ENCODE measurements at regions not wholly inside any gene's neighbourhood (a gene's known extent, or its start where the extent isn't known, plus 50 kb on each side); places are given as distances from the start of the nearest gene placed in this dataset.
"Not testable (repeated sequence)": the region's sequence is repeated elsewhere in the genome, so short reads cannot be mapped to it uniquely, and the experiment has no call there.

DNA sequence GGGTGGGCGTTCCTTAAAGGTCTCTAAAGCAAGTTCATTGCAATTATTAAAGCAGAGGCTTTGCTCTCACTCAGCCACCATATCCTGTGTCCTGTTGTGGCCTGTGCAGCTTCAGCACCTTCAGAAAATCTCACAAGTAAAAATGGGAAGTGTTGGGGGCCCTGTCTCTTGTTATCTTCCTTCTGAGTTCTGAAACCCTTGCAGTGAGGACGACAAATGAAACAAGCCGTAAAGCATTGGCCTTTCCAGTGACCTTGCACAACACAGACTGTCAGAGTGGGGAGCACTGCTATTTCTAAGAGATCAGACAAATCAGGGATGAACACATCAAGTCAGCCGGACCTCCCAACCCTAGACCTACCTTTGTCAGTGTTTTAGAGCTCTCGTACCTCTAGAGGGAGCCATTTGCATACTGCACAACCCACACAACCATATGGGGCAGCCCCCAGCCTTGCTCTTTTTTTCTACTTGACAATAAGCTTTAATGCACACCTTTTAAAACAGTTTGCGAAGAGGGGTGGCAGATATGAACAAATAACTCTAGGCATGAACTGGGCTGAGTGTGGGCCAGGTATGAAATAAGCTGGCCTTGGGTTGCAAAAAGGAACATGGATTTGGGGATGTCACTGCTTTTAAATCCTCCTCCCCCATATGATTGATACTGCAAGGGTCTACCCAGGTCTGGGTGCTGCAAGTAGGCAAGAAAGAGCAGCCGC is 89.8 kb downstream of the KATNIP start:
- H3K27ac ChIP-seq (ENCODE audit: low read depth, low read length) = no peak overlapping the region
- no peak overlapping the region for H3K4me3 ChIP-seq (ENCODE audit: low read depth, low read length)
- H2AFZ ChIP-seq (ENCODE audit: insufficient read depth, low read length, poor library complexity) = no peak overlapping the region
- H3K4ac ChIP-seq (ENCODE audit: low read depth, low read length) = no peak overlapping the region
- H3K14ac ChIP-seq (ENCODE audit: low read length) = no peak overlapping the region
- no peak overlapping the region for H2AK5ac ChIP-seq (ENCODE audit: low read length)
- H4K8ac ChIP-seq (ENCODE audit: low read depth, low read length) = no peak overlapping the region
- H3K9me3 ChIP-seq (ENCODE audit: insufficient read depth, low read depth, low read length) = no peaks in the 10 kb centered on the region
- H3K9ac ChIP-seq (ENCODE audit: low read length) = no peak overlapping the region
- no peak overlapping the region for H3K23ac ChIP-seq (ENCODE audit: low read length)
- H3K4me1 ChIP-seq (ENCODE audit: control insufficient read depth in 1 of 2, insufficient read depth in 2 of 2, low read length in 2 of 2) = no peaks in the 10 kb centered on the region
- H3K27me3 ChIP-seq (ENCODE audit: insufficient read depth, low read length) = no peaks in the 10 kb centered on the region
- H4K91ac ChIP-seq (ENCODE audit: low read depth, low read length) = no peak overlapping the region
- no CpG with 5 or more reads among the region's 7 CpGs for WGBS (ENCODE audit: extremely low coverage, insufficient coverage, insufficient read length)
- H3K79me2 ChIP-seq (ENCODE audit: control insufficient read depth, insufficient read depth, low read length, poor library complexity) = no peaks in the 10 kb centered on the region
- DNase-seq = peak; percentile 3 to 59
- H3K18ac ChIP-seq (ENCODE audit: low read length) = no peak overlapping the region
- no peak overlapping the region for H3K4me2 ChIP-seq (ENCODE audit: low read length)
- H3K79me1 ChIP-seq (ENCODE audit: low read length) = no peaks in the 10 kb centered on the region
- H2BK5ac ChIP-seq (ENCODE audit: low read depth, low read length, poor library complexity) = no peak overlapping the region
- H2BK120ac ChIP-seq (ENCODE audit: insufficient read depth, low read length, poor library complexity) = no peak overlapping the region
- no peaks in the 10 kb centered on the region for H3K36me3 ChIP-seq (ENCODE audit: control insufficient read depth in 1 of 2, insufficient read depth in 2 of 2, low read length in 2 of 2)
- H4K12ac ChIP-seq (ENCODE audit: low read depth, low read length) = no peak overlapping the region
- no peak overlapping the region for H2BK12ac ChIP-seq (ENCODE audit: low read length)

DNA sequence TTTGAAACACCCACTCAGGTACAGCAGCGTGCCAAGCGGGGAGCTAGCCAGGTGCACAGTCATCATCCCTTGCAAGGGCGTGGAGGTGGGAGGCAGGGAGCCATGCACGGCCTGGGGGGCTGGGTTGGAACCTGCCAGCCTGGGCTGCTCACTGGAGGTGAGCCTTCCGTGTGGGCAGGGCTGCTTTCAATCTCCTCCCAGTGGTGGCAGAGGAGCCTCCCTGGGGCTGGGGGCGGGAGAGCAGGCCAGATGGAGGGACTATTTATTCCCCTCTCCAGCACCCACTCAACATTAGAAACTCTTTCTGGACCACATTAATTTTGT is 90.3 kb downstream of the KATNIP start:
- Histone ChIP-seq H3K27ac (ENCODE audit: low read depth, low read length) (no peak overlapping the region), H2BK120ac (ENCODE audit: insufficient read depth, low read length, poor library complexity) (no peak overlapping the region), H3K14ac (ENCODE audit: low read length) (no peak overlapping the region), H3K36me3 (ENCODE audit: control insufficient read depth in 1 of 2, insufficient read depth in 2 of 2, low read length in 2 of 2) (no peaks in the 10 kb centered on the region), H4K8ac (ENCODE audit: low read depth, low read length) (no peak overlapping the region), H2BK5ac (ENCODE audit: low read depth, low read length, poor library complexity) (no peak overlapping the region), H3K9ac (ENCODE audit: low read length) (no peak overlapping the region), H3K4me3 (ENCODE audit: low read depth, low read length) (no peak overlapping the region), H2AFZ (ENCODE audit: insufficient read depth, low read length, poor library complexity) (no peak overlapping the region), H3K23ac (ENCODE audit: low read length) (no peak overlapping the region), H3K79me2 (ENCODE audit: control insufficient read depth, insufficient read depth, low read length, poor library complexity) (no peaks in the 10 kb centered on the region), H2AK5ac (ENCODE audit: low read length) (no peak overlapping the region), H3K18ac (ENCODE audit: low read length) (no peak overlapping the region), H4K91ac (ENCODE audit: low read depth, low read length) (no peak overlapping the region), H3K4ac (ENCODE audit: low read depth, low read length) (no peak overlapping the region), H2BK12ac (ENCODE audit: low read length) (no peak overlapping the region), H4K12ac (ENCODE audit: low read depth, low read length) (no peak overlapping the region), H3K79me1 (ENCODE audit: low read length) (no peaks in the 10 kb centered on the region), H3K27me3 (ENCODE audit: insufficient read depth, low read length) (no peaks in the 10 kb centered on the region), H3K4me1 (ENCODE audit: control insufficient read depth in 1 of 2, insufficient read depth in 2 of 2, low read length in 2 of 2) (no peaks in the 10 kb centered on the region), H3K4me2 (ENCODE audit: low read length) (no peak overlapping the region), H3K9me3 (ENCODE audit: insufficient read depth, low read depth, low read length) (no peaks in the 10 kb centered on the region)
- WGBS (ENCODE audit: extremely low coverage, insufficient coverage, insufficient read length) = no CpG with 5 or more reads among the region's 6 CpGs
- no peak for DNase-seq

GRCh38 chr16:27641260-27641659 is 91.3 kb downstream of the KATNIP start:
- no peaks in the 10 kb centered on the region for H3K27me3 ChIP-seq (ENCODE audit: insufficient read depth, low read length)
- no peak for DNase-seq
- no peaks in the 10 kb centered on the region for H3K79me2 ChIP-seq (ENCODE audit: control insufficient read depth, insufficient read depth, low read length, poor library complexity)
- H3K4me1 ChIP-seq (ENCODE audit: control insufficient read depth in 1 of 2, insufficient read depth in 2 of 2, low read length in 2 of 2) = no peaks in the 10 kb centered on the region
- H3K79me1 ChIP-seq (ENCODE audit: low read length) = no peaks in the 10 kb centered on the region
- no peak overlapping the region for H3K27ac ChIP-seq (ENCODE audit: low read depth, low read length)
- WGBS (ENCODE audit: extremely low coverage, insufficient coverage, insufficient read length) = no CpG with 5 or more reads among the region's 9 CpGs
- no peak overlapping the region for H3K23ac ChIP-seq (ENCODE audit: low read length)
- no peak overlapping the region for H3K9ac ChIP-seq (ENCODE audit: low read length)
- H3K4me3 ChIP-seq (ENCODE audit: low read depth, low read length) = no peak overlapping the region
- no peak overlapping the region for H3K4ac ChIP-seq (ENCODE audit: low read depth, low read length)
- H3K14ac ChIP-seq (ENCODE audit: low read length) = no peak overlapping the region
- no peak overlapping the region for H3K4me2 ChIP-seq (ENCODE audit: low read length)
- no peak overlapping the region for H2AK5ac ChIP-seq (ENCODE audit: low read length)
- no peak overlapping the region for H2BK120ac ChIP-seq (ENCODE audit: insufficient read depth, low read length, poor library complexity)
- no peak overlapping the region for H3K18ac ChIP-seq (ENCODE audit: low read length)
- no peak overlapping the region for H4K91ac ChIP-seq (ENCODE audit: low read depth, low read length)
- H4K12ac ChIP-seq (ENCODE audit: low read depth, low read length) = no peak overlapping the region
- H3K9me3 ChIP-seq (ENCODE audit: insufficient read depth, low read depth, low read length) = no peaks in the 10 kb centered on the region
- H2BK12ac ChIP-seq (ENCODE audit: low read length) = no peak overlapping the region
- no peak overlapping the region for H2AFZ ChIP-seq (ENCODE audit: insufficient read depth, low read length, poor library complexity)
- H2BK5ac ChIP-seq (ENCODE audit: low read depth, low read length, poor library complexity) = no peak overlapping the region
- no peaks in the 10 kb centered on the region for H3K36me3 ChIP-seq (ENCODE audit: control insufficient read depth in 1 of 2, insufficient read depth in 2 of 2, low read length in 2 of 2)
- no peak overlapping the region for H4K8ac ChIP-seq (ENCODE audit: low read depth, low read length)

DNA sequence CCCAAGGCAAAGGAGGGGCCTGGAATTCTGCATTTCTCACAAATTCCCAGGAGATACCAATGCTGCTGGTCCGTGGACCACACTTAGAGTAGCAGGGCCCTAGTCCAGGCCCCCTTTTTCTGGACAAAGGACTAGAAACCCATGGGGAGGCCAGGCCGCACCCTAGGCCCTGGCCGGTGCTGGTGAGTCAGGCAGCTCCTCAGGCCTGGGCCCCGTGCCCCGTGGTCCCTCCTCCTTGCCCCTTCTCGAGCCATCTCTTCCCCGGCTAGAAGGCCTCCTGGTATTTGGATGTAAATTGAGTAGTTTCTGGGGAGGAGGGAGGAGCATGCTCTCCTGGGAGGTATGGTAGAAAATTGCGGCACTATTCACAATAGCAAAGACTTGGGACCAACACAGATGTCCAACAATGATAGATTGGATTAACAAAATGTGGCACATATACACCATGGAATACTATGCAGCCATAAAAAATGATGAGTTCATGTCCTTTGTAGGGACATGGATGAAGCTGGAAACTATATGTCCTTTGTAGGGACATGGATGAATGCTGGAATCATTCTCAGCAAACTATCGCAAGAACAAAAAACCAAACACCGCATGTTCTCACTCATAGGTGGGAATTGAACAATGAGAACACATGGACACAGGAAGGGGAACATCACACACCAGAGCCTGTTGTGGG is 91.9 kb downstream of the KATNIP start:
- H2AFZ ChIP-seq (ENCODE audit: insufficient read depth, low read length, poor library complexity); H3K79me1 ChIP-seq (ENCODE audit: low read length); DNase-seq; H2BK120ac ChIP-seq (ENCODE audit: insufficient read depth, low read length, poor library complexity); H3K14ac ChIP-seq (ENCODE audit: low read length); H2AK5ac ChIP-seq (ENCODE audit: low read length); H4K12ac ChIP-seq (ENCODE audit: low read depth, low read length); H3K27ac ChIP-seq (ENCODE audit: low read depth, low read length); H3K23ac ChIP-seq (ENCODE audit: low read length); H3K4me1 ChIP-seq (ENCODE audit: control insufficient read depth in 1 of 2, insufficient read depth in 2 of 2, low read length in 2 of 2); H2BK12ac ChIP-seq (ENCODE audit: low read length); H3K4ac ChIP-seq (ENCODE audit: low read depth, low read length); H3K27me3 ChIP-seq (ENCODE audit: insufficient read depth, low read length); H3K9ac ChIP-seq (ENCODE audit: low read length); H3K4me2 ChIP-seq (ENCODE audit: low read length); H3K79me2 ChIP-seq (ENCODE audit: control insufficient read depth, insufficient read depth, low read length, poor library complexity); H2BK5ac ChIP-seq (ENCODE audit: low read depth, low read length, poor library complexity); H3K36me3 ChIP-seq (ENCODE audit: control insufficient read depth in 1 of 2, insufficient read depth in 2 of 2, low read length in 2 of 2); H3K18ac ChIP-seq (ENCODE audit: low read length); H3K4me3 ChIP-seq (ENCODE audit: low read depth, low read length); H4K91ac ChIP-seq (ENCODE audit: low read depth, low read length); H4K8ac ChIP-seq (ENCODE audit: low read depth, low read length); H3K9me3 ChIP-seq (ENCODE audit: insufficient read depth, low read depth, low read length): not testable (repeated sequence)
- no CpG with 5 or more reads among the region's 10 CpGs for WGBS (ENCODE audit: extremely low coverage, insufficient coverage, insufficient read length)
